ENCODE measurements at regions not wholly inside any gene's neighbourhood (a gene's known extent, or its start where the extent isn't known, plus 50 kb on each side); places are given as distances from the start of the nearest gene placed in this dataset.
"Not testable (repeated sequence)": the region's sequence is repeated elsewhere in the genome, so short reads cannot be mapped to it uniquely, and the experiment has no call there.

DNA sequence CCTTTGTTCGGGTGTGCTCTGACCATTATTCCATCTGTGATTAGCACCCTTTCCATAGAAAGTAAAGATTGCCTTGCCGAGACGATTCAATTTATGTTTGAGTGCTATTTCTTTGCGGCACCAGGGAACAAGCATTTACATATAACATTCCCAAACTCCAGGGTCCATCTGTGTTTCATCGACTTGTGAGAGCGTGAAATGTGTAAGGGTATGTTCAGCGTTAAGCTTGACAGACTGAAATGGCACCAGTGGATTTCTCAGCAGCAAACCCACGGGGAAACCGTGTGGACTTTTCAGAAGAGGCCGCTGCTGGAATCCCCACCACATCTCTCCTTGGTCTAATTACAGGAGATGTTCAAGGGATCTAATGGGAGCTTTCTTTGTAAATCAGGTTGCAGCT, 270.5 kb downstream of the TCERG1L start:
- no peak for DNase-seq

DNA sequence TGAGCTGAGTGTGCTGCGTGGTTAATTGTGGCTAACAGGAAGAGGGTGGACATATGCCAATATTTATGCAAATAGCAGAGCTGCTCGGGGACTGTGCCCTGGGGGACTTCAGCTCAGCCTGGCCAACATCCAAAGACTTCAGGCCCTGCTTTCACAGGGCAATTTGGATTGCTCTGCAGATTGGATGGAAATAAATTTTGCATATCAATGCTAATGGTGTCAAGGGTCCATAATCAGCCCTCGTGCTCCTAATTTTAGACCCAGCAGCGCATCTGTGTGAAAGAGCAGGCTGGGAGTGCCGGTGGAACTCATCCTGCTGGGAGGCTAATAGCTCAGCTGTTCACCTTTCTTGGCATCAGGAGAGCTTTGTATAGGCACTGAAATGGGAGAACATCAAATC, 270.1 kb downstream of the TCERG1L start:
- no peak for DNase-seq

GRCh38 chr10:131042015-131042414, 269.5 kb downstream of the TCERG1L start:
- DNase-seq: not testable (repeated sequence)

Measured in inflammatory macrophage treated with lipopolysaccharide for 4 hours (primary cell).